Gastrocnemius medialis (tissue), 4 donors: ENCODE measurements at regions not wholly inside any gene's neighbourhood (a gene's known extent, or its start where the extent isn't known, plus 50 kb on each side); places are given as distances from the start of the nearest gene placed in this dataset.

Experiments
- ATAC-seq, 2 donors: fragments of 150-250 bp; one replicate each; pipeline ENCODE4 v1.9.1; 2016
- DNase-seq, 2 donors: peaks; one replicate each; pipeline ENCODE4 v3.0.0-alpha.2; 2019
- H3K27ac ChIP-seq, 4 donors: fragments of 200-600 bp; sonication (generic); 1 replicate in 1 of 4; 2 replicates in 3 of 4; pipeline ENCODE4 v1.5.1; 2016 to 2018; ENCODE audit warnings: mild to moderate bottlenecking in 2 of 4, moderate library complexity in 1 of 4
- H3K27me3 ChIP-seq, 3 donors: fragments of 200-600 bp; sonication (generic) in 2 of 3; 1 replicate in 1 of 3; 2 replicates in 2 of 3; pipeline versions ENCODE4 v1.5.1 to v1.6.0; 2016 to 2019; ENCODE audit warnings: mild to moderate bottlenecking in 1 of 3, moderate library complexity in 1 of 3
- H3K36me3 ChIP-seq, 2 donors: fragments of 200-600 bp; sonication (generic) in 1 of 2; one replicate each; pipeline ENCODE4 v1.5.1; 2017 to 2018
- H3K4me1 ChIP-seq, 2 donors: fragments of 200-600 bp; sonication (generic) in 1 of 2; one replicate each; pipeline ENCODE4 v1.5.1; 2016 to 2017; ENCODE audit warnings: mild to moderate bottlenecking in 2 of 2
- H3K4me3 ChIP-seq, 4 donors: fragments of 200-600 bp; sonication (generic) in 3 of 4; 1 replicate in 1 of 4; 2 replicates in 3 of 4; pipeline ENCODE4 v1.5.1; 2016 to 2019; ENCODE audit warnings: mild to moderate bottlenecking in 2 of 4
- H3K9me3 ChIP-seq, 3 donors: fragments of 200-600 bp; sonication (generic) in 2 of 3; 1 replicate in 1 of 3; 2 replicates in 2 of 3; pipeline ENCODE4 v1.5.1; 2016 to 2019
- CTCF ChIP-seq, 5 experiments: fragments of 450-650 bp in 3 of 5; fragments of 200-600 bp in 2 of 5; sonication (generic) in 2 of 5; IDR thresholded peaks in 4 of 5; conservative IDR thresholded peaks in 1 of 5; 1 replicate in 4 of 5; 2 replicates in 1 of 5; pipeline ENCODE4 v1.5.1; 2016 to 2019; ENCODE audit warnings: antibody characterized with exemption in 5 of 5, mild to moderate bottlenecking in 3 of 5, moderate library complexity in 3 of 5
- POLR2A ChIP-seq, 2 donors: fragments of 450-650 bp; IDR thresholded peaks; one replicate each; pipeline ENCODE4 v1.6.1; 2017; ENCODE audit warnings: antibody characterized with exemption in 2 of 2, mild to moderate bottlenecking in 2 of 2, moderate library complexity in 2 of 2
- in situ Hi-C, 4 donors: fragments of 200-750 bp; cut with MboI; loops; one replicate each; pipeline versions ENCODE4 v1.15.0 to v1.8.0; 2017; ENCODE audit warnings: low sequenced_read_pairs in 4 of 4
- intact Hi-C: fragments of 100-400 bp; cut with DNase I; formaldehyde crosslinking; loops from one replicate; pipeline ENCODE4 v1.15.1; 2023; ENCODE audit warnings: low total_unique reads

DNA sequence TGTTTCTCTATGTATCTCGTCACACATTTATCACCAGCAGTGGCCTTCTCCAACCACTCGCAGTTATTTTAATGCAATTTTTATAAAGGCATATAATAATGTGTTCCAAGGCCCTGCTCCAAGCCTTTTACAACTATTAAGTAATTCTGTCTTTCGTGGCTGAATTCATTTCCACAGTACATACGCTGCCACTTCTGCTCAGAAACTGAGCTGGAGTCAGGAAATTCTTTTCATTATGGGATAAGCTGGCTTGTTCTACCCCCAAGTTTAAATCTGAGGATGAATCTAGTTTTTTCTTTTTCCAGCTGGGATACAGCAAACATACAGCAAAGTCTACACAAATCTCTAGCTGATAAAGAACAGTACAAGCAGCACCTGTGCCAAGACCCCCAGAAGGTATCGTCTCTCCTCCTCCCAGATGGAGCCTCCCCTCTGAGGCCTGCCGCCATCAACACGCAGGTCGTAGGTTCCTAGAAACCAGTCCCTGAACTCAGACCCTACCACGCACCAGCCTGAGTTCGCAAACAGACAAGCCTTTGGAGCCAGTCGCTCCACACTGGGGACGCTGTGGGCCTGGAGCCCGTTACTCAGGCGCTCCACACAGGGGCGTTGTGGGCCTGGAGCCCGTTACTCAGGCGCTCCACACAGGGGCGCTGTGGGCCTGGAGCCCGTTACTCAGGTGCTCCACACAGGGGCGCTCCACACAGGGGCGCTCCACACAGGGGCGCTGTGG, 263.5 kb downstream of the THBS2 start:
- Histone ChIP-seq H3K27ac (no peak overlapping the region), H3K36me3 (no peaks in the 10 kb centered on the region), H3K4me3 (no peak overlapping the region), H3K27me3 (no peaks in the 10 kb centered on the region), H3K9me3 (no peaks in the 10 kb centered on the region), H3K4me1 (no peaks in the 10 kb centered on the region)
- no peak for TF ChIP-seq CTCF (IDR thresholded peaks at IDR 0.05 in 4 of 5, conservative IDR thresholded peaks at IDR 0.05 in 1 of 5)
- no peak for TF ChIP-seq POLR2A (IDR thresholded peaks at IDR 0.05)
- intact Hi-C loops = no loop called here
- in situ Hi-C loops = no loop called here
- no peak for DNase-seq
- no peak for ATAC-seq

DNA sequence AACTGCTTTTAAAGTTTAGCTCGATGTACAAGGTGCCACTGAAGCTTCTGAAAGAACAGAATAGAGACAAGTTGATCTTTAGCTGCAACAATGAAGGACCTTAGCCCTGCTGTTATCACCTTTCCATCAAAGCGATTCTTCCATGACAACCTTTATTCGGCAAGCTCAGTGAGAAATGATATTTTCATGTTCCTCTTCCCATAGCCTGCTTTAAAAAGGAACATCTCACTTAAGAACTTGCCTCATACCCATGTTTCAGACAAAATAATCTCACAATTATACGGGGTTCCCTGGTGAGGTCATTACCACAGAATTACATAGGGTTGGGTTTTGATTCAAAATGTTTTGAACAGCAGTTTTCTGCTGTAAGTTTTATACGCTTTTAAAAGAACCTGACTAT, 264.2 kb downstream of the THBS2 start:
- TF ChIP-seq CTCF (IDR thresholded peaks at IDR 0.05 in 4 of 5, conservative IDR thresholded peaks at IDR 0.05 in 1 of 5) = no peak
- H3K9me3 ChIP-seq = no peaks in the 10 kb centered on the region
- H3K36me3 ChIP-seq = no peaks in the 10 kb centered on the region
- no peak overlapping the region for H3K4me3 ChIP-seq
- no peaks in the 10 kb centered on the region for H3K4me1 ChIP-seq
- in situ Hi-C loops = no loop called here
- H3K27ac ChIP-seq = no peak overlapping the region
- ATAC-seq (no peak), DNase-seq (no peak)
- no peaks in the 10 kb centered on the region for H3K27me3 ChIP-seq
- intact Hi-C loops = no loop called here

DNA sequence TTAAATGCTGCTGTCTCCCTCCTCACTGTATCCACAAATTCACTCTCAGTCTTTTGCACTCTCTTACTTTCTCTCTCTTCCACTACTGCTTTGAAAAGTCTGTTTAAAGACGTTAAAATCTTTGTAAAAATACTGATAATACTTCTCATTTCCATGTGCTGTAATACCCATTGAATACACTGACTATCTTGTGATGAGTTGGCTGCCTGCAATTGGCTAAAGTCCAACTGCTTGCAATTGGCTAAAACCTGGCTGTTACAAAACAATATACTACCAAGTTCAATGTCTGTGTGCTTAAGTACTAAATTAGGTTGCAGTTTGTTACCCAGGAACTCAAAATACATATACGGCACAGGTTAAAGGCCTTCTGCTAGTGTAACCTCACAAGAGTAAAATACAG, 264.8 kb downstream of the THBS2 start:
- Histone ChIP-seq H3K4me1 (no peaks in the 10 kb centered on the region), H3K27ac (no peak overlapping the region), H3K27me3 (no peaks in the 10 kb centered on the region), H3K36me3 (no peaks in the 10 kb centered on the region), H3K4me3 (no peak overlapping the region), H3K9me3 (no peaks in the 10 kb centered on the region)
- in situ Hi-C loops (no loop called here), intact Hi-C loops (no loop called here)
- no peak for TF ChIP-seq POLR2A (IDR thresholded peaks at IDR 0.05)
- TF ChIP-seq CTCF (IDR thresholded peaks at IDR 0.05 in 4 of 5, conservative IDR thresholded peaks at IDR 0.05 in 1 of 5) = no peak
- DNase-seq (no peak), ATAC-seq (no peak)

DNA sequence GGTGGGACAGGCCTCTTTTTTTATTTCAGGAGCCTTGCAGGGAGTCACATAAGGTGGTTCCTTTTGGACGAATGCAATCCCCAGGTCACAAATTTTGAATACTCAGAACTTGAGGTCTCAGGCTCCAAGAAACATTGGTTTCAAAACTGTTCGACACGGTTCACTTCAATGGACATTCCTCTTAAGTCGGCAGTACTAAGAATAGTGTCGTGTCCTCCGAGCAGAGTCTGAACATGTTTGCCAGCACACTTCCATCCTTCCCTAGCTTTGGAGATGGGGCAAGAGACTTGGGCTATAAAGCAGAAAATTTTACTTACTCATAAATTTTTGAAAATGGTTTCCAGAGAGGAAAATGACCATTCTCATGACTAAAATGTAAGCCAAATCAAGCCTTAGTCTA, 265.4 kb downstream of the THBS2 start:
- H3K36me3 ChIP-seq = no peaks in the 10 kb centered on the region
- no peaks in the 10 kb centered on the region for H3K9me3 ChIP-seq
- no peaks in the 10 kb centered on the region for H3K27me3 ChIP-seq
- no peak overlapping the region for H3K27ac ChIP-seq
- in situ Hi-C loops (no loop called here), intact Hi-C loops (no loop called here)
- TF ChIP-seq POLR2A (IDR thresholded peaks at IDR 0.05) (no peak), CTCF (IDR thresholded peaks at IDR 0.05 in 4 of 5, conservative IDR thresholded peaks at IDR 0.05 in 1 of 5) (no peak)
- H3K4me1 ChIP-seq = no peaks in the 10 kb centered on the region
- DNase-seq (no peak), ATAC-seq (no peak)
- H3K4me3 ChIP-seq = no peak overlapping the region

- Histone ChIP-seq H3K4me1 (peaks cover 0 to 3% of the 10 kb centered on the region in 2 donors), H3K4me3 (no peak overlapping the region), H3K9me3 (peaks cover 0 to 7% (median 0%) of the 10 kb centered on the region in 3 donors), H3K27ac (no peak overlapping the region), H3K27me3 (no peaks in the 10 kb centered on the region), H3K36me3 (no peaks in the 10 kb centered on the region)
- TF ChIP-seq CTCF (IDR thresholded peaks at IDR 0.05 in 4 of 5, conservative IDR thresholded peaks at IDR 0.05 in 1 of 5) = no peak
- TF ChIP-seq POLR2A (IDR thresholded peaks at IDR 0.05) = no peak
- in situ Hi-C loops (no loop called here), intact Hi-C loops (no loop called here)
- ATAC-seq (no peak), DNase-seq (no peak)
Measured at GRCh38 chr6:168985705-168986104, 267.9 kb downstream of the THBS2 start.
